GM12891 (cell line): ENCODE measurements at regions not wholly inside any gene's neighbourhood (a gene's known extent, or its start where the extent isn't known, plus 50 kb on each side); places are given as distances from the start of the nearest gene placed in this dataset.
"Not testable (repeated sequence)": the region's sequence is repeated elsewhere in the genome, so short reads cannot be mapped to it uniquely, and the experiment has no call there.

Source experiments
- DNase-seq: peaks from one replicate; pipeline ENCODE4 v3.0.0; 2011; ENCODE audit warnings: low spot score; ENCODE audit not compliant: insufficient read length
- FAIRE-seq: peaks from 2 replicates; lab custom pipeline; 2011; peaks lifted over from hg19 to GRCh38; lab: Jason Lieb, UNC
- PAX5 ChIP-seq: IDR thresholded peaks from 2 replicates; pipeline ENCODE4 v1.6.1; 2011; ENCODE audit warnings: low read length, moderate library complexity, mild to moderate bottlenecking; ENCODE audit not compliant: insufficient read depth, severe bottlenecking
- POLR2A ChIP-seq: IDR thresholded peaks from 2 replicates; pipeline ENCODE4 v1.6.1; 2011; ENCODE audit warnings: low read depth, low read length, control low read depth
- POLR2AphosphoS5 ChIP-seq: IDR thresholded peaks from 2 replicates; pipeline ENCODE4 v1.6.1; 2011; ENCODE audit warnings: low read depth, low read length, control low read depth
- POU2F2 ChIP-seq: IDR thresholded peaks from 2 replicates; pipeline ENCODE4 v1.6.1; 2011; ENCODE audit warnings: low read depth, mild to moderate bottlenecking, control low read depth, low read length, moderate library complexity
- SPI1 ChIP-seq: IDR thresholded peaks from 2 replicates; pipeline ENCODE4 v1.6.1; 2011; ENCODE audit warnings: low read depth, low read length, control low read depth
- TAF1 ChIP-seq: IDR thresholded peaks from 2 replicates; pipeline ENCODE4 v1.6.1; 2011; ENCODE audit warnings: low read depth, low read length, control low read depth

DNA sequence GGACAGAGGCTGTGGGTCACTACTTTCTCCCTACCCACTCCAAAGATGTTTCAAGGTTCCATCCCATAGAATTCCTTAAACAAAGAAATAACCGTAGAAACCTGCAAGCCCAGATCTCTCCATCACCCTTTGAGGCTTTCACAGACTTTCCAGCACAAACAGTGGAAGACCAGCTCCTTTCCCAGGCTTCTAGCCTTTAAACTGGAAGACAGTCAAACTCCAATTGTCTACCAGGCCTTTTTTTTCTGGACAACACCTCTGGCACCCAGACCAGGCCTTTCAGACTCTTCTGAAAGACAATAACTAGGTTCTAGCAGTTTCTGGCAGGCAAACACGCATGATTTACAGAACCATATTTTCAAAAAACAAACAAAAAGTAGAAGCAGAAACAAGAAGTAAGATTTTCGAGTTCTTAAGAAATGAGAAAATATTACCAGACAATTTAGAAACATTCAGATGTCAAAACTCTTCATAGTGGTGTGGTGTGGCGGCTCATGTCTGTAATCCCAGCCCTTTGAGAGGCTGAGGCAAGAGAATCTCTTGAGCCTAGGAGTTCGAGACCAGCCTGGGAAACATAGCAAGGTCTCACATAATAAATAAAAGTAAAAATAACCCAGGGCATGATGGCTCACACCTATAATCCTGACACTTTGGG is 73.0 kb upstream of the EPCAM start:
- no peak for FAIRE-seq
- no peak for DNase-seq
- TF ChIP-seq POLR2A: no peak
- no peak for TF ChIP-seq TAF1
- TF ChIP-seq POU2F2: no peak
- TF ChIP-seq PAX5: no peak
- TF ChIP-seq SPI1: no peak
- TF ChIP-seq POLR2AphosphoS5: no peak

DNA sequence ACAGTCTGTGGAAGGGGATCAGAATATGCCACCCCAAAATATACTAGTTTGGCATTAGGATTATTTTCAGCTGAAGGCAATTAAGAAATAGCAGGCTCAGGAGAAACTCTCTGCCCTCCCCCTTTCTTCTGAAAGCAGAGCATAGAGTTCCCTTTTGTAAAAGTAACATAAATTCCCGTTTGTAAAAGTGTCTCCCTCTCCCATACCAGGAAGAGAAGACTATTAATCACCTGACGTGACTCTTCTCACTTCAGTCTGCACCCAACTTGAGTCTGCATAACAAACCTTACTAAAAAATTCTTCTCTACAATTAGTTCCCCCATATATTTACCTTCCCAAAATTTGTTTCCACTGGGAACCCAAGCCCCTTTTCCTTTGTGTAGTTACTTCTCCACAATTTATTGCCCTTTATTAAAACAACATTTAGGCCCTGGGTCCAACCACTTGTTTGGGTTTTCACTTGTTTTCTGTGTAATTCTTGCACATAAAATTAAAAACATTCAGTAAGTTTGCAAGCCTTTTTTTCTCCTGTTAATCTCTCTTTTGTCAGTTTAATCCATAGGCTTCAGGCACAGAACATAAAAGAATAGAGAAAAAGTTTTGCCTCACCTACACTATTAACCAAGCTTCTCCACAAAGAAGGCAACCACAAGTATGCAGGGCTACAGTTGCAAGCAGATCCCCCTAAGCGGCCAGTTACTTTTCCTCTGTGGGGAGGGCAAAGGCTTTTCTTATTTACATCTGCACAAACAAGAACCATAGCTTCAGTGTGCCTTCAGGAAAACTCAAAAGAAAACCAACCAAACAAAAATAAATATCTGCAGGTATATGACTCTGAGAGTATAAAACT is 73.8 kb upstream of the EPCAM start:
- TF ChIP-seq TAF1 (no peak), POLR2AphosphoS5 (no peak), SPI1 (no peak), POLR2A (no peak), PAX5 (no peak), POU2F2 (no peak)
- DNase-seq (no peak), FAIRE-seq (no peak)

DNA sequence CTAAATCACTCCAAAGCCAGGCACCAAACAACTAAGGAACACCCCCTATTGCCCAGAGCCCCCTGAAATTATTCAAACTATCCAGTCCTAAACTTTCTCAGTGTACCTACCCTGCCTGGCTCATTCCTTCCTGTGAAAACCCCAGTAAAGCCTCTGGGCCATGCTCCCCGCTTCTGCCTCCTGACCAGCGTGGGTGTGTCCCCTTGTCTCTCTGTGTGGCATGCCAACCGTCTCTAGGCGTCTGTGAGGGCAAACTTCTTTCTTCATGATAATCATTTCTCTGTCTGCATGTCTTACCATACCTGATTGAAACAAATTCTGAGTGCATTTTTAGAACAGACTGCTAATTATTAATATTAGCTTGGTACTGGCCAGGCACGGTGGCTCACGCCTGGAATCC is 75.1 kb upstream of the EPCAM start:
- no peak for DNase-seq
- no peak for TF ChIP-seq POLR2AphosphoS5
- no peak for TF ChIP-seq POU2F2
- no peak for TF ChIP-seq TAF1
- TF ChIP-seq SPI1: no peak
- no peak for TF ChIP-seq PAX5
- no peak for TF ChIP-seq POLR2A
- no peak for FAIRE-seq

DNA sequence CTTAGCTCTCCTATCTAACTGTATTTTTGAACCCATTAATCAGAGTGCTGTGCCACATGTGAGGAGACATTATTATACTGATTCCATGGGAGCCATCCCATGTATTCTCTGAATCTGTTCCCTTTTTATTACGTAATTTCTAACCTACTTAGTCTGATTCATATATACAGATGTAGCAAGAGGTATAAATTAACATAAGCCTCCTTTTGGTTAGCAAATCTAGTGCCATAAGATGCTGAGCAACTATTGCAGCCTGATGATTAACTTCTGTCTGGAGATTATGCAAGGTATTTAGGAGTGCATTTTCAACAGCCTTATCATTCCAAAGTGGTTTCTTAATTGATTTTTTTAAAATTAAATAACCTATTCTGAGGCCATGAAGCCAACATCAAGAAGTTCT is 80.2 kb upstream of the EPCAM start:
- FAIRE-seq: no peak
- TF ChIP-seq SPI1 (no peak), POLR2AphosphoS5 (no peak)
- no peak for DNase-seq

DNA sequence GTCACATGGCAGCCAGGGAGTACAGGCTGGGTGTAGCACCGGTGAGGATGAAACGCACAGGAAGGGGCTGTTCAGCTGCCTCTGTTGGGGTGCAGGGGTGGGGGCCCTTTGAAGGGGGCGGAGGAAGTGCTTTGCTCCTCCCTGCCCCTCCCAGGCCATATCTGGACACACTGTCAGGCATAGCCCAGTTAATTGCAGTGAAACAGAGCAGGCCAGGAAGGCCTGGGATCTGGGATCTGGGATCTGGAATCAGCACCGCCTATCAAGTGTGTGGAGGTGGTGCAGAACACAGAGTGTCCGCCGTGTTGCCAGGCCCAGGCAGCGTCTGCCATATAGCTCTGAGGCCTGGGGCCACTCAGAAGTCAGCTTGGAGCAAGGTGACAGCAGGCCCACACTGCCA is 85.5 kb upstream of the EPCAM start:
- FAIRE-seq: no peak
- TF ChIP-seq PAX5: no peak
- TF ChIP-seq POLR2A: no peak
- TF ChIP-seq POU2F2: no peak
- TF ChIP-seq TAF1: no peak
- TF ChIP-seq POLR2AphosphoS5: no peak
- TF ChIP-seq SPI1: no peak
- DNase-seq: no peak

DNA sequence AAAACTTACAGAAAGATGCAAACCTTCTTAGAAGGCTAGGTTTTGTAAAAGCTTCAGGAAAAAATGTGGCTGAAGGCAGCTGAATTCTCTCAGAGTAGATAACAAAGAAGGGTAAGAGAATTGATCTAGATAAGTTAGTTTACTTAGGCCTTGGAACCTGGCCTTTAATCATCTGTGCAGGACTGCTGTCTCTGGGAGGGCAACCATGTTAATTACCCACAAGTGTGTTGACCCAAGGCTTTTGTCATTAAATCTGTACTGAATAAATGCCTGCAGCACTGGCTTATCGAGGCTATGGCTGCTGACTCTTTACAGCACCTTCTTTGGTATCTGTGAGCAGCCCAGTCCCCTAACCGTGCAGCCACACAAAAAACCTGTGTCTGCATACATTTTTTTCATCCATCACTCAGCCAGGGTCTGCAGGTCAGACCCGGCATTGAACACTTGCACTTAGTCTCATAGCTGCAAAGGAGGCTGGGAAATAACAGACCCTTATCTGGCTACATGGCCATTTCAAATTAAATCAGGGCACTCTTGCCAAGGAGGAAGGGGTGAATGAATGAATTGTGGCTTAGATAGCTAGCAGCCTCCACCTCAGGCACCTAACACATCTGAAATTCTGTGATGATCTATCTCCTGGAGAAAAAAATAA is 86.4 kb upstream of the EPCAM start:
- DNase-seq (no peak), FAIRE-seq (no peak)
- TF ChIP-seq POLR2AphosphoS5 (no peak), SPI1 (no peak), POLR2A (no peak), POU2F2 (no peak), PAX5 (no peak), TAF1 (no peak)

DNA sequence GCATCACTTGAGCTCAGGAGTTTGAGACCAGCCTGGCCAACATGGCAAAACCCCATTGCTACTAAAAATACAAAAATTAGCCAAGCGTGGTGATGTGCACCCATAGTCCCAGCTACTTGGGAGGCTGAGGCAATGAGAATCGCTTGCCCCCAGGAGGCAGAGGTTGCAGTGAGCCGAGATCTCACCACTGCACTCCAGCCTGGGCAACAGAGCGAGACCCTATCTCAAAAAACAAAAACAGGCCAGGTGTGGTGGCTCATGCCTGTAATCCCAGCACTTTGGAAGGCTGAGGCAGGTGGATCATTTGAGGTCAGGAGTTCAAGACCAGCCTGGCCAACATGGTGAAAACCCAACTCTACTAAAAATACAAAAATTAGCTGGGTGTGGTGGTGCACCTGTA is 89.6 kb upstream of the EPCAM start:
- not testable (repeated sequence) for DNase-seq, FAIRE-seq

DNA sequence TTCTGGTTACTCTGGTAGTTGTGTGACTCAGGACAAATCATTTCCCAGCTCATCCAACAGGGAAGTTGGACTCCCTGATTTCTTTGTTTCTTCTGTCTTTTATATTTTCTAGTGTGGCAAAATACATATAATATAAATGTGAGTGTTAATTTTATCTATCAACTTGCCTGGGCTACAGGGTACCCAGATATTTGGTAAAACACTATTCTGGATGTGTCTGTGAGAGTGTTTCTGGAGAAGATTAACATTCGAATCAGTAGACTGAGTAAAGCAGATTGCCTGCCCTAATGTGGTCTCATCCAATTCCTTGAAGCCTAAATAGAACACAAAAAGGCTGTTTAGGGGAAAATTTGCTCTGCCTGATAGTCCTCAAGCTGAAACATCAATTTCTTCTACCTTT is 91.1 kb upstream of the EPCAM start:
- FAIRE-seq (no peak), DNase-seq (no peak)
- TF ChIP-seq POU2F2: no peak
- TF ChIP-seq TAF1: no peak
- no peak for TF ChIP-seq SPI1
- no peak for TF ChIP-seq POLR2AphosphoS5
- no peak for TF ChIP-seq PAX5
- TF ChIP-seq POLR2A: no peak

DNA sequence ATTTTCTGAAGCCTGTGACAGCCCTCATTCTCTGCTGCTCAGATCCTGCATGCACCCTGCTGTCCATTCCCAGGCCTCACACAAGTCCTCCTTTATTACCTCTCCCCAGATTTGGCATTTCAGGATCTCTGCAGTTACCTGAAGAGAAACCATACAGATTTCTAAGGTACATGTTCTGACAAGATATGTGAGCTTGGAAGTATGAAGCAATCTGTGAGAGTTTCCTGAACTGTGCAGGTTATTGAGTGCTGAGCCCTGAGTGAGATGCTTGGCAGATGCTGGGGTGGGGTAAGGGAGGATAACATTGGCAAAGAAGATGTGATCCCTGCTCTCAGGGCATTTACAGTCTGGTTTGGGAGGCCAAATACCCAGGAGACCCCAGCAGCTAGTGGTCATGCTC is 91.9 kb upstream of the EPCAM start:
- DNase-seq (no peak), FAIRE-seq (no peak)
- TF ChIP-seq TAF1 (no peak), POU2F2 (no peak), POLR2A (no peak), POLR2AphosphoS5 (no peak), PAX5 (no peak), SPI1 (no peak)

DNA sequence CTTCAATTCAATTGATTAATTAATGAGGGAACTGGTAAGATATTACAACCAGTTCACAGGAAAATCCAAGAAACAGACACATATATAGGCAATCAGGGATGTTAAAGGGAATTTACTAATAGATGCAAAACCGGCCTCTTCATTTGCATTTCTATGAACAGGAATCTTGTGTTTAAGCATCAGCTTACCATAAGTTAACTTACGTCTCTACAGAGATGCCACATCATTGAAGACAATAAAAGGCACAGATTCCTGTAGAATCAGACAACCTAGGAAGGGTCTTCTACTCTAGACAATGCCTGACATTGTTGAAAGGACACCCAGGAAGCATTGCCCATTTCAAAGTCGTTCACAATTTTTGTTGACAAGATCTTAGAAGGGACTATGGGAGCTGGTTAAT is 93.0 kb upstream of the EPCAM start:
- DNase-seq (no peak), FAIRE-seq (no peak)
- no peak for TF ChIP-seq SPI1
- no peak for TF ChIP-seq TAF1
- no peak for TF ChIP-seq POLR2AphosphoS5
- TF ChIP-seq PAX5: no peak
